ENCODE measurements at regions not wholly inside any gene's neighbourhood (a gene's known extent, or its start where the extent isn't known, plus 50 kb on each side); places are given as distances from the start of the nearest gene placed in this dataset.

DNA sequence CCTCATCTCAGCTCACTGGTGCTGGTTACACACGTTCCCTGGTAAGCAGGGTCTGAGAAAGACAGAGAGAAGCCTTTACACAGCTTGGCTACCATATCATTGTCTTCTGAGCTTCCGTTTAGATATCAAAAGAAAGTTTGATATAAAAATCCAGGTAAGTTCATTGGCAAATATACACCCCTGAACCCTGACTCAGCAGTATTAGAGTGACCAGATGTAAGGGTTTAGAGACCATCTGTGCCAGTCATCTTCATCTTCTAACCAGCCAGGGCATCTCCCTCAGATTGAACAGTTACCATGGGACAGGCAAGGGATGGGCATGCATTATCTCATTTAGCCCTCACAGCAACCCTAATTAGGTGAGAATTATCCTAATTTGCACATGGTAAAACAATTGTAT, 232.1 kb downstream of the MED10 start:
- no peak for TF ChIP-seq CTCF (IDR thresholded peaks at IDR 0.05; ENCODE audit: low read depth, low read length)
- no peak for TF ChIP-seq MYC (IDR thresholded peaks at IDR 0.05; ENCODE audit: low read depth, low read length)

Data from NB4 (cell line).